Left renal cortex interstitium (tissue), 4 donors: ENCODE measurements at regions not wholly inside any gene's neighbourhood (a gene's known extent, or its start where the extent isn't known, plus 50 kb on each side); places are given as distances from the start of the nearest gene placed in this dataset.
A peak's percentile ranks its signal among the peaks of the same experiment; 100 is the strongest.

Experiments used
- DNase-seq, 4 donors: peaks; one replicate each; pipeline ENCODE4 v3.0.0-alpha.2; 2013; ENCODE audit warnings: low read depth in 4 of 4, low spot score in 2 of 4, missing footprints in 1 of 4

GRCh38 chr2:7899923-7900322 is 781.9 kb upstream of the ID2 start:
- no peak for DNase-seq

- no peak for DNase-seq
Observed at GRCh38 chr2:7900593-7900992, 781.3 kb upstream of the ID2 start.

DNA sequence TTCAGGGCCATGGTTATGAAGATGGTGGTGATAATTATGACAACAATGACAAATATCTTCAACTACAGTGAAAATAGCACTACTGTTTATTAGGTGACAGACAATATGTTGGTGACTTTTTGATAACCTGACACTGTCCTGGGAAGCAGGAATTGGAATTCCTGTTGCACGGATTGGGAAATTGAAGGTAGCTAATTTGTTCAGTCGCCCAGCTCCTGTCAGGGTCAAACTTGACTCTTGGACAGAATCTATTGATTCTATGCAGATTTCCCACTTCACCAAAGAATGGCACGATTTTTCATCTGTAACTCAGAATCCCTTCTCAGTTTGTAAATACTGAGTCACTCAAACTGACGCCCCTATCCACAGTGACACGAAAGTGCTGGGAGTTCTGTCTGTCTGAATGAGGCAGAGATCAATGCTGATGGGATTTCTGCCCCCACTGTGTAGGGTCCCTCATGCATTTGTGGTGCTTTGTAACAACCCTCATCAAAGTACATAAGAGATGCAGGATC is 779.5 kb upstream of the ID2 start:
- DNase-seq: no peak

DNA sequence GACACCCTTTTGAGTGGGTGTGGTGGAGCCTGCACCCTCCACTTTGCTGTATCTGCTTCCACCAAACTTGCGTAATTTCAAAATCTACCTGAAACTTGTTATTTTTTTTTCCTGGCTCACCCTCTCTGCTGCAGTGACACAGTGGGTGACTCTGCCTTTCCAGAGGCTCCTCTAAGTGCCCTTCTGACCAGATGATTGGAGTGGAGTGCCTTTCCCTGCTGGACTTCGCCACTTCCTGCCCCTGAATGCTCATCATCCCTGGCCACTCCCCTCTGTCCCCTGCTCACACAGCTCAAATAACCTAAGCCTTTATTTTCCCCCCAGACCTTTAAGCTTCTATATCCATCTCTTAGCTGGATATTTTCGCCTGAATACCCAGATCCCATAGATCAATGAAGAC is 777.5 kb upstream of the ID2 start:
- DNase-seq: no peak

GRCh38 chr2:7905756-7906155 is 776.1 kb upstream of the ID2 start:
- DNase-seq: no peak

DNA sequence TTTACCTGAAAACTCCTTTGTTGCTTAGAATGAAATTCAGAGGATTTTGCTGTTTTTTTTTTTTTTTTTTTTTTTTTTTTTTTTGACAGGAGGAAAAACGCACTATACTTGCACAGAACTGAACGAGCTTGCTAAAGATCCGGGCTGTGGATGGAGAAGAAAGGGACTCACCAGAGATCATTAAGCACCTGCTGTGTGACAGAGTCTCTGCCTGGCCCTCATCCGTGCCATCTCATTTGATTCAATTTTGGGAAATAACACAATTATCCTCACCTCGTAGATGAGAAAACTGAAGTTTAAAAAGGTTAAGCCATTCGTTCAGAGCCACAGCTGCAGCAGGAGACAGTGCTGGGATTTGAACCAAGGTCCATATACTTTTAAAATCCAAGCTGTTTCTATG is 775.4 kb upstream of the ID2 start:
- DNase-seq: no peak

GRCh38 chr2:7907041-7907440 is 774.8 kb upstream of the ID2 start:
- no peak for DNase-seq

- DNase-seq: no peak
Observed at GRCh38 chr2:7910752-7911151, 771.1 kb upstream of the ID2 start.

GRCh38 chr2:7911196-7911595 is 770.7 kb upstream of the ID2 start:
- DNase-seq: no peak

DNA sequence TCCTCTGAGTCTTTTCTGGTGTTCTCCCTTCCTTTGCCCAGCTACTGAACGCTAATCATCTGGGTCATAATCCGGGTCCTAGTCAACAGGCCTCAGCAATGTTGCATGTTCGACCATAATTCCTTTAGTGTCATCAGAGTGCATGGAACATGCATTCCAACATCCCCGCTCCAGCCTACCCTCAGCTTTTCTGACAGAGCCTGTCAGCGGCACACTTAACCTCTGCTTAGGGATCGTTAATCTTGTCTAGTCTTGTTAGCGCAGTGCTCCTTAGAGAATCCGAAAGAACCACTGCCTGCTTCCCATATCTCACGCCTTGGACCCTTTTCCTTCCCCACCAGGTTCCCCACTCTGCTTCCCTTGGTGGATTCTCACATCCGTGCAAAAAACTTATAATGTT is 767.9 kb upstream of the ID2 start:
- peak in 3 of 4 donors; percentile 32 to 55 (median 34) for DNase-seq

- DNase-seq: no peak
Observed at GRCh38 chr2:7915302-7916091, 766.4 kb upstream of the ID2 start.

GRCh38 chr2:7916670-7917069 is 765.2 kb upstream of the ID2 start:
- no peak for DNase-seq

DNA sequence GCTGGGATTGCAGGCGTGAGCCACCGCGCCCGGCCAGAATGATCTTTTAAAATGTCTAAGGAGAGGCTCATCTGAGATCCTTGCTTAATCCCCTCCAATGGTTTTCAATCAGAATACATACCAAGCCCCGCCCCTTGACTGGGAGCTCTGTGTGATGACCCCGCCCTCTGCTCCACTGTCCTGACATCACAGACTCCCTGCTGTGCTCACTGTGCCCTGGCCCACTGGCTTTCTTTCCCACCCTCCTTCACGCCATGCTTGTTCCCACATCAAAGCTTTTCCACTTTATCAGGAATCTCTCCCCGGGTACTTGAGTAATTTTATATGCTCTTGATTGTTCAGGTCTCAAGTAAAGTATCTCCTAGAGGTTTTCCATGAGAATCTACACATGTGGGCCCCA is 762.3 kb upstream of the ID2 start:
- DNase-seq: no peak

GRCh38 chr2:7924023-7924762 is 757.7 kb upstream of the ID2 start:
- no peak for DNase-seq

DNA sequence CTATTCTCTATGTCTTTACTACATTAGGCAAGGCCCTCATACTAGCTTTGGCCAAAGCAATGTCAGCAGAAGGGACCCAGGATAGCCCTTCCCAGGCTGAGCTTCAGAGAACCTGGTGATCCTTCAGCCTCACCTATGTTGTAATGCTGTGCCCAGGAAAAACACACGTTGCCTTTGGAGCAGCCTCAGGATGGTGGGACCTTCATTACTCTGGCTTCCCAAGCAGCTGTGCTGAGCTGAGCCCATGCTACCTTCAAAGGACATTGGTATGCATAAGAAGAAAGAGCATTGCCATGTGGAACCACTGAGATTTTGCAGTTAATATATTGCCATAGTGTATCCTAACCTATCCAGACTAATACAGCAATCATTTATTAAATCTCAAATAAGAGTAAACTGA is 756.4 kb upstream of the ID2 start:
- DNase-seq: no peak

DNA sequence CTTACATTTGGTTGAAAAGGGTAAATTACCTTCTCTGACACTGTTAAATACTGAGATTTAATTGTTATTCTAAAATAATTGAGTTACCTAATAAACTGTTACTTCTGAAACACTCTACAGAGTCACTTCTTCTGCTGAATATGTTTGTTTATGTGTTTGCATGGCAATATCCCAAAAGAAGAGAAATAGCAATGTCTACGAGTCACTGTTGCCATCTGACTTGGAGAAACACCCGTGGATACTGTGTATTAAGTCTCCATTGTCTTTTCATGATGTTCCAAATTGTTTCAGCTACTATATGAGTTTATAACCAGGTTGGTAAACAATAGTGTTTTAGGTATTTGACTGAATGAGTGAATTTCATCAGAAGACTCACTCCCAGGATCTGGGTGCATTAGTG is 754.2 kb upstream of the ID2 start:
- DNase-seq: no peak

GRCh38 chr2:7929281-7929680 is 752.6 kb upstream of the ID2 start:
- no peak for DNase-seq

GRCh38 chr2:7930800-7931635 is 750.8 kb upstream of the ID2 start:
- DNase-seq: peak in 2 of 4 donors; percentile 42 to 66

DNA sequence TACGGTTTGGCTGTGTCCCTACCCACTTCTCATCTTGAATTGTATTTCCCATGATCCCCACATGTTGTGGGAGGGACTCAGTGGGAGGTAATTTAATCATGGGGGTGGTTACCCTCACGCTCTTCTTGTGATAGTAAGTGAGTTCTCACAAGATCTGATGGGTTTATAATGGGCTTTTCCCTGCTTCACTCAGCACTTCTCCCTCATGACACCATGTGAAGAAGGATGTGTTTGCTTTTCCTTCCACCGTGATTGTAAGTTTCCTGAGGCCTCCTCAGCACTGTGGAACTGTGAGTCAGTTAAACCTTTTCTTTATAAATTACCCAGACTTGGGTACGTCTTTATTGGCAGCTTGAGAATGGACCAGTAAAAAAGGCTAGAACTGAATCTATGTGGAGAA is 750.0 kb upstream of the ID2 start:
- no peak for DNase-seq

- DNase-seq: no peak
Observed at GRCh38 chr2:7933672-7934071, 748.2 kb upstream of the ID2 start.

DNA sequence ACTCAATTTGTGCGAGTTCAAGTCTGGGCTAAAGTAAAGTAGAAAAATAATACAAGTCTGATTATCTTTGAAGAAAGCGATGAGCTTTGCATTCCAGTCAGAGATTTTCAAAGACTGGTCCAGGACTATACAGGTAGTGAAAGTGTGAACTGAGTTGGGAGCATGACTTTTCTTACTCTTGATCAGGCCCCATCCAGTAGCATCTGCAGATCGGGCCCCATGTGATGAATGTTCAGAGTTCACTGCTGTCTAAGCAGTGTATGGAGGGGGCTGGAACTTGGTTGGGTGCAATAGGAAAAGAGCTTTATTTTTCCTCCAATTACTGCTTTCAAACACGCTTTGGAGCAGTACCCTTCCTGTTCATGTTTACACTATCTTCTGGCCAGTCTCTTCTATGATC is 747.4 kb upstream of the ID2 start:
- no peak for DNase-seq
